Activated B cell treated with CpG ODN at 0.5 μM for 24 hours (primary cell): ENCODE measurements at regions not wholly inside any gene's neighbourhood (a gene's known extent, or its start where the extent isn't known, plus 50 kb on each side); places are given as distances from the start of the nearest gene placed in this dataset.

ENCODE experiments used
- ATAC-seq: fragments of 200-7000 bp; cut with Tn5 transposase; one replicate; pipeline ENCODE4 v1.10.0; 2021; ENCODE audit warnings: low read depth, mild to moderate bottlenecking, moderate library complexity
- CTCF ChIA-PET: fragments of 350-600 bp; sonication (Branson Sonifier 250); formaldehyde crosslinking; loops from one replicate; lab custom pipeline; 2021; ENCODE audit warnings: antibody characterized with exemption; lab: Charles Lee
- POLR2A ChIA-PET: fragments of 350-600 bp; sonication (Branson Sonifier 250); formaldehyde crosslinking; loops from one replicate; lab custom pipeline; 2021; ENCODE audit warnings: antibody characterized with exemption; lab: Charles Lee
- DNase-seq: peaks from one replicate; pipeline ENCODE4 v3.0.0; 2022
- H3K27ac Mint-ChIP-seq: one replicate; pipeline ENCODE4 v1.8.0; 2020; ENCODE audit warnings: mixed read lengths
- H3K27me3 Mint-ChIP-seq: one replicate; pipeline ENCODE4 v1.8.0; 2021; ENCODE audit warnings: mixed read lengths
- H3K36me3 Mint-ChIP-seq: one replicate; pipeline ENCODE4 v1.8.0; 2021; ENCODE audit warnings: low read depth, mixed read lengths
- H3K4me1 Mint-ChIP-seq: one replicate; pipeline ENCODE4 v1.8.0; 2021; ENCODE audit warnings: mixed read lengths
- H3K4me3 Mint-ChIP-seq: one replicate; pipeline ENCODE4 v1.8.0; 2020; ENCODE audit warnings: mild to moderate bottlenecking, mixed read lengths
- H3K9me3 Mint-ChIP-seq: one replicate; pipeline ENCODE4 v1.8.0; 2020; ENCODE audit warnings: mixed read lengths
- CTCF ChIP-seq: fragments of 200-600 bp; IDR thresholded peaks from one replicate; pipeline ENCODE4 v1.8.0; 2022; ENCODE audit warnings: antibody characterized with exemption, mild to moderate bottlenecking
- intact Hi-C: fragments of 100-400 bp; cut with micrococcal nuclease; formaldehyde crosslinking; loops from one replicate; pipeline ENCODE4 v1.15.1; 2024

DNA sequence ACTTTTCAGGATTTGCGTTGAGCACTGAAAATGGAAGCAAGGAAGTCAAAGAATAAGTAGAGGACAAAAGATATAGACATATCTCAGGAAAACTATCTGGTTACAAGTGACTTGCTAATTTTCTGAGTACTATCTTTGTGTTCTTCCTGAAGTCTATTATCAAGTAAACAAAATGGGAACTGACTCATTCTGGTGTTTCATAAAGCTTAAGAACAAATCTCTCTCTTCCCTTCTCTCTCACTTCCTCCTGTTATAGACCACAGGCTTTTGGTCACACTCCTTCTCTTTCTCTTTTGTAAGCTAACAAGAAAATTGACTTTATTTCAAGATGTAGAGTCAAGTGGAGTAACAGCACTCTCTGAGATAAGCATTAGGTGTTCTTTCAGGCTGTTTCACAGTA is 406.6 kb upstream of the SYT1 start:
- H3K27me3 Mint-ChIP-seq, result no peaks in the 10 kb centered on the region
- DNase-seq, result no peak
- no peaks in the 10 kb centered on the region for H3K9me3 Mint-ChIP-seq
- no peak overlapping the region for H3K27ac Mint-ChIP-seq
- TF ChIP-seq CTCF, result no peak
- ChIA-PET POLR2A (no interaction called here), CTCF (interaction anchor here (1.2 kb wide), 1 partner anchor 13 kb away, joined by 3 read pairs; no protein-coding TSS in a partner anchor)
- H3K4me3 Mint-ChIP-seq, result no peak overlapping the region
- ATAC-seq, result no peak
- no peaks in the 10 kb centered on the region for H3K36me3 Mint-ChIP-seq
- intact Hi-C loops, result no loop called here
- H3K4me1 Mint-ChIP-seq, result no peaks in the 10 kb centered on the region

- ATAC-seq (no peak), DNase-seq (no peak)
- ChIA-PET CTCF (interaction anchor here (0.8 to 1.0 kb wide), 3 partner anchors 13 to 704 kb away, joined by 3 read pairs; no protein-coding TSS in a partner anchor), POLR2A (no interaction called here)
- Mint-ChIP-seq H3K27me3 (no peaks in the 10 kb centered on the region), H3K27ac (no peak overlapping the region), H3K4me3 (no peak overlapping the region), H3K4me1 (no peaks in the 10 kb centered on the region), H3K36me3 (no peaks in the 10 kb centered on the region), H3K9me3 (no peaks in the 10 kb centered on the region)
- TF ChIP-seq CTCF, result no peak
- intact Hi-C loops, result loop anchor here (1.0 to 10.0 kb wide), 3 partner anchors 536 to 874 kb away; no protein-coding TSS in a partner anchor
Measured at GRCh38 chr12:78470354-78471195, 394.0 kb upstream of the SYT1 start.

- CTCF ChIA-PET, result no interaction called here
- no peaks in the 10 kb centered on the region for H3K9me3 Mint-ChIP-seq
- no peak for DNase-seq
- H3K4me1 Mint-ChIP-seq, result no peaks in the 10 kb centered on the region
- intact Hi-C loops, result loop anchor here (5.0 to 10.0 kb wide), 2 partner anchors 699 to 872 kb away; no protein-coding TSS in a partner anchor
- no peak for TF ChIP-seq CTCF
- POLR2A ChIA-PET, result no interaction called here
- H3K4me3 Mint-ChIP-seq, result no peak overlapping the region
- H3K36me3 Mint-ChIP-seq, result no peaks in the 10 kb centered on the region
- H3K27me3 Mint-ChIP-seq, result no peaks in the 10 kb centered on the region
- H3K27ac Mint-ChIP-seq, result no peak overlapping the region
- no peak for ATAC-seq
Measured at GRCh38 chr12:78473136-78473535, 391.4 kb upstream of the SYT1 start.

GRCh38 chr12:78473561-78473960 is 391.0 kb upstream of the SYT1 start:
- ATAC-seq (no peak), DNase-seq (no peak)
- no peak overlapping the region for H3K27ac Mint-ChIP-seq
- intact Hi-C loops, result loop anchor here (5.0 to 10.0 kb wide), 2 partner anchors 699 to 871 kb away; no protein-coding TSS in a partner anchor
- H3K4me1 Mint-ChIP-seq, result no peaks in the 10 kb centered on the region
- POLR2A ChIA-PET, result no interaction called here
- no peak for TF ChIP-seq CTCF
- no peaks in the 10 kb centered on the region for H3K36me3 Mint-ChIP-seq
- no peaks in the 10 kb centered on the region for H3K9me3 Mint-ChIP-seq
- H3K27me3 Mint-ChIP-seq, result no peaks in the 10 kb centered on the region
- H3K4me3 Mint-ChIP-seq, result no peak overlapping the region
- CTCF ChIA-PET, result no interaction called here

- intact Hi-C loops, result no loop called here
- Mint-ChIP-seq H3K36me3 (no peaks in the 10 kb centered on the region), H3K9me3 (no peaks in the 10 kb centered on the region), H3K27ac (no peak overlapping the region), H3K27me3 (no peaks in the 10 kb centered on the region), H3K4me3 (no peak overlapping the region), H3K4me1 (no peaks in the 10 kb centered on the region)
- ATAC-seq, result no peak
- no peak for DNase-seq
- TF ChIP-seq CTCF, result no peak
- ChIA-PET CTCF (no interaction called here), POLR2A (no interaction called here)
Measured at GRCh38 chr12:78483767-78484315, 380.7 kb upstream of the SYT1 start.
